ENCODE measurements at regions not wholly inside any gene's neighbourhood (a gene's known extent, or its start where the extent isn't known, plus 50 kb on each side); places are given as distances from the start of the nearest gene placed in this dataset.

DNA sequence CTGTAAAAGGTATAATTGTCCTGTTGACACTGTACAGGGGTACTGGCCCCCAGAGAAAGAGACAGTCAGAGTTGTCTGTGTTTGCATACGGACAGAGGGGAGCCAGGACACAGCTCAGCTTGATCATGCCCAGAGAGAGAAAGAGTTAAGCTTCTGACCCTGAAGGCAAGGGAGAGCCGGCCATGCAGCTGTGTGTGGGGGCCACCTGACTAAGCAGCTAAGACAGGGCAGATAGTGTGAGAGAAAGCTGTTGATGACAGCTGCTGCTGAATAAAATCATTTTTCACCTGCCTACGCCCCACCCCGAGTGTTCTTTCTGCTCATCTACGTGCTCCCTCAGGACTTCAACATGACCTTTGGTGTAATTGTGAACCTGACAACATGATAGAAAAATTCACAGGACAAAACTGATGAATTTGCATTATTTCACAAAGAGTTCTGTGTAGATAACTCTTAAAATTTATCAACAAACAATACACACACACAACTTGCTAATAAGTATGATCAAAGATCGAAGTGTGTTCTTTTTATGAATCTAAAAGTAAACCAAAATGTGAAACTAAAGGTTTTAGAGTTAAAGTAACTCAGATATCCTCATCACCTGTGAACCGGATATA is 1294.3 kb upstream of the ATXN8OS start:
- TF ChIP-seq TAF1 (IDR thresholded peaks at IDR 0.05; ENCODE audit: low read depth) = no peak
- no peak for TF ChIP-seq CEBPB (IDR thresholded peaks at IDR 0.05)
- TF ChIP-seq YY1 (IDR thresholded peaks at IDR 0.05; ENCODE audit: low read depth) = no peak
- TF ChIP-seq, protein P1, sequence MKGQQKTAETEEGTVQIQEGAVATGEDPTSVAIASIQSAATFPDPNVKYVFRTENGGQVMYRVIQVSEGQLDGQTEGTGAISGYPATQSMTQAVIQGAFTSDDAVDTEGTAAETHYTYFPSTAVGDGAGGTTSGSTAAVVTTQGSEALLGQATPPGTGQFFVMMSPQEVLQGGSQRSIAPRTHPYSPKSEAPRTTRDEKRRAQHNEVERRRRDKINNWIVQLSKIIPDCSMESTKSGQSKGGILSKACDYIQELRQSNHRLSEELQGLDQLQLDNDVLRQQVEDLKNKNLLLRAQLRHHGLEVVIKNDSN (IDR thresholded peaks at IDR 0.05) = no peak
